Small intestine (tissue), 7 donors: ENCODE measurements at regions not wholly inside any gene's neighbourhood (a gene's known extent, or its start where the extent isn't known, plus 50 kb on each side); places are given as distances from the start of the nearest gene placed in this dataset.
"Not testable (repeated sequence)": the region's sequence is repeated elsewhere in the genome, so short reads cannot be mapped to it uniquely, and the experiment has no call there.

ENCODE experiments used
- DNase-seq, 2 donors: peaks; one replicate each; pipeline versions ENCODE4 v3.0.0 to v3.0.0-alpha.2; 2013
- FAIRE-seq: peaks from 2 replicates; lab custom pipeline; 2012; peaks lifted over from hg19 to GRCh38; lab: Jason Lieb, UNC
- H3K27ac ChIP-seq, 3 donors: one replicate each; pipeline ENCODE4 v1.5.1; 2013; ENCODE audit warnings: low read length in 2 of 3, mild to moderate bottlenecking in 2 of 3, control low read depth in 1 of 3, inconsistent platforms in 1 of 3, low read depth in 1 of 3, moderate library complexity in 1 of 3
- H3K27me3 ChIP-seq, 3 donors: one replicate each; pipeline ENCODE4 v1.6.1; 2013; ENCODE audit warnings: low read length in 3 of 3, inconsistent platforms in 1 of 3; ENCODE audit not compliant: control insufficient read depth in 3 of 3, insufficient read depth in 3 of 3
- H3K36me3 ChIP-seq, 3 donors: one replicate each; pipeline ENCODE4 v1.6.1; 2013; ENCODE audit warnings: low read length in 3 of 3, inconsistent platforms in 1 of 3, low read depth in 1 of 3, mild to moderate bottlenecking in 1 of 3, moderate library complexity in 1 of 3; ENCODE audit not compliant: control insufficient read depth in 3 of 3, insufficient read depth in 2 of 3
- H3K4me1 ChIP-seq, 3 donors: one replicate each; pipeline ENCODE4 v1.6.1; 2013; ENCODE audit warnings: low read length in 2 of 3, inconsistent platforms in 1 of 3, low read depth in 1 of 3, mild to moderate bottlenecking in 1 of 3, moderate library complexity in 1 of 3; ENCODE audit not compliant: control insufficient read depth in 3 of 3, insufficient read depth in 2 of 3
- H3K4me3 ChIP-seq, 3 donors: one replicate each; pipeline ENCODE4 v1.5.1; 2013; ENCODE audit warnings: low read length in 3 of 3, control low read depth in 1 of 3, inconsistent platforms in 1 of 3, low read depth in 1 of 3, mild to moderate bottlenecking in 1 of 3, moderate library complexity in 1 of 3
- H3K9me3 ChIP-seq, 2 donors: one replicate each; pipeline ENCODE4 v1.6.1; 2013; ENCODE audit warnings: low read depth in 1 of 2, low read length in 1 of 2; ENCODE audit not compliant: control insufficient read depth in 2 of 2, insufficient read depth in 1 of 2
- WGBS, 3 donors: extraction: QIAGEN DNeasy Blood & Tissue Kit; methylation state at CpG; one replicate each; pipeline ENCODE4 v1.1.7; 2013; 5-methylcytosine and 5-hydroxymethylcytosine counted together
- donor health status: healthy with polysubstance abuse.
- donor health status: control.
- donor health status: control.
- donor health status: Bipolar disorder and iron deficiency.
- donor health status: healthy.

DNA sequence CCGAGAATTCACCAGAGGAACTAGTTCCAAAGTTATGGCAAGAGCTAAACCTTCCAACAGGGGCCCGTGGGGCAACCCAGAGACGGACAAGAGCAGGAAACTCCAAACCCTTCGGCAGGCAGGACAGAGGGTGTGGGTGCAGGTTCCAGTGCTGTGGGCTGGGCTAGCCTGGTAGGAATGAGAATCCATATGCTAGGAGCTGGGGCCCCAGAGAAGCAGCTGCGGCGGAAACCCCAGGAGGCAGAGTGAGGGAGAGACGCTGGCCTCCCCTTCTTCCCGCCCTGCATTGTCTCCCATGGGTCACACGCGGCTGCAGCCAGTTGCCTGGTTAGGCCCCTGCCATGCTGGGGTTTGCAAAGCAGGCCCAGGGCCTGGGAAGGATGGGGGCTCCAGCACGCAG is 126.2 kb upstream of the ALDH3B2 start:
- H3K27me3 ChIP-seq, H3K4me1 ChIP-seq, FAIRE-seq, H3K4me3 ChIP-seq, H3K27ac ChIP-seq, H3K9me3 ChIP-seq, DNase-seq: not testable (repeated sequence)
- WGBS, 3 donors = 90 to 93% (median 90%) methylated on average over 9 to 11 of the region's 11 CpGs
- peaks cover 0 to 11% (median 0%) of the 10 kb centered on the region in 3 donors for H3K36me3 ChIP-seq

DNA sequence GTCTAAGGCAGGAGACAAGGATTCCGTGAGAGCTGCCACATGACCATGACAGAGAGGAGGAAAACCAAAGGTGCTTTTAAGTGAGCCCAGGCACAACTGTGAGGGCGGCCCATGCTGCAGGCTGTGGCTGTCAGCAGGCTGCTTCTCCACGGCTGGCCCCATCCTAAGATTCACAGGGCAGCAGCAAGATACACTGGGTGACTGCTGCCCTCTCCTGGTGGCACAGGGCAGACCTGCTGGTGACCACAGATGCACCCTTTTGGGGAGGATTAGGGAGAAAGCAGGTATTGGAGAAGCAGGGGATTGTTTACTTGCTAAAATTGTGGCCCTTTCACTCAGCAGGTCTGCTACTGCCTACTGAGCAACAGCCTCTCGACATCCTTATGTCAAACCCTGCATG is 125.4 kb upstream of the ALDH3B2 start:
- DNase-seq, H3K4me1 ChIP-seq, H3K27ac ChIP-seq, H3K4me3 ChIP-seq, H3K27me3 ChIP-seq, FAIRE-seq, H3K9me3 ChIP-seq: not testable (repeated sequence)
- peaks cover 0 to 11% (median 0%) of the 10 kb centered on the region in 3 donors for H3K36me3 ChIP-seq
- WGBS, 3 donors = 26 to 31% (median 29%) methylated on average over 3 to 4 of the region's 4 CpGs

DNA sequence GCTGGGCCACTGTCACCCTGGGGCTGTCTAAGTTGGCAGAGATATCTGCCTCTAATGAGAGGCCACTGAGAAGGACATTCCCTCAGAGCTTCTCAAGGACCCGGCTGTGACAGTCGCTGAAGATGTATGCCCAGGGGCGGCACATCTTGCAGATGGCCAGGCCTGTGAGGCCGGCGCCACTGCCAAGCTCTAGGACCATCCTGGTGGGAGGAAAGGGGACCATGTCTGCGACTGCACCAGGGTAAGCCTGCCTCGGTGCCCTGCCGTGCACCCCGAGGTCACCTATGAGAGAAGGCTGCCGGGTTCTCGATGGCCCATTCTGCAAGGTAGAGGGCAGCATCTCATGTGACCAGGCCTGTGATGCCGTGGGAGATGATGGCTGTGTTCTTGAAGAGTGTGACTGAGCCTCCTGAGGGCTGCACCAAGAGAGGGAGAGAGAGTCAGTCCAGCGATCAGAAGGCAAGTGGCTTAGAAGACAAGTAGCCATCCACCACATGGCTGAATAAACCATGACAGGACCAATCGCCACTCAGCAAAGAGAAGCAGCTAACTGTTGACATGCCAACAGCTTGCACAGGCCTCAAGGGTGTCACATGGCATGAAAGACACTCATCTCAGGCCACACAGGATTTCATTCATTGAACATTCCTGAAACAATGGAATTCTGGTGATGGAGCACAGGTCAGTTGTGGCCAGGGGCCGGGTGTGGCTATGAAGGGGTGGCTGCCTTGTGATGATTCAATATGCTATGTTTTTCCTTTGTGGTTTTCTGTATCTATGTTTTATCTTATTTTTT is 123.5 kb upstream of the ALDH3B2 start:
- H3K27ac ChIP-seq, FAIRE-seq, H3K27me3 ChIP-seq, H3K9me3 ChIP-seq, H3K4me1 ChIP-seq, DNase-seq, H3K4me3 ChIP-seq: not testable (repeated sequence)
- 88 to 97% (median 93%) methylated on average over 14 to 15 of the region's 15 CpGs for WGBS, 3 donors
- H3K36me3 ChIP-seq = peaks cover 0 to 11% (median 0%) of the 10 kb centered on the region in 3 donors

DNA sequence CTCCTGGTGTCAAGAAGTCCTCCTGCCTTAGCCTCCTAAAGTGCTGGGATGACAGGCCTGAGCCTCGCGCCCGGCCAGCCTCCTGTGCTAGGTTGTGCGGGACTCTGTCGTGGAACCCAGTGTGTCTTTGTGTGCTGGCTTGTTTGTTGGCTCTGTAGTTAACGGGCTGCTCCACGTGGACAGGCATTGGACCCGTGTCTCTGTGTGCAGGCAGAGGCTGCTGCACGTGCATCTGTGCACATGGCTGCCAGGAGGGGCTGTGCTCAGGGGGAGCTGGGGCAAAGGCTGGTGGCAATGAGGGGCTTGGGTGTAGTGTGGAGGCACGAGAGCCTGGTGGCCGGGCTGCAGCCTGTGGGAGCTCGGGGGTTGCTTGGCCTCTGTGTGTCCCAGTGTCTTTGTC is 121.3 kb upstream of the ALDH3B2 start:
- no peak overlapping the region for H3K27ac ChIP-seq
- H3K36me3 ChIP-seq = peaks cover 0 to 8% (median 0%) of the 10 kb centered on the region in 3 donors
- WGBS, 3 donors = 90 to 94% (median 93%) methylated on average over 12 of the region's 12 CpGs
- DNase-seq (no peak), FAIRE-seq (no peak)
- H3K4me1 ChIP-seq = no peaks in the 10 kb centered on the region
- no peaks in the 10 kb centered on the region for H3K27me3 ChIP-seq
- no peak overlapping the region for H3K4me3 ChIP-seq
- H3K9me3 ChIP-seq = no peaks in the 10 kb centered on the region

DNA sequence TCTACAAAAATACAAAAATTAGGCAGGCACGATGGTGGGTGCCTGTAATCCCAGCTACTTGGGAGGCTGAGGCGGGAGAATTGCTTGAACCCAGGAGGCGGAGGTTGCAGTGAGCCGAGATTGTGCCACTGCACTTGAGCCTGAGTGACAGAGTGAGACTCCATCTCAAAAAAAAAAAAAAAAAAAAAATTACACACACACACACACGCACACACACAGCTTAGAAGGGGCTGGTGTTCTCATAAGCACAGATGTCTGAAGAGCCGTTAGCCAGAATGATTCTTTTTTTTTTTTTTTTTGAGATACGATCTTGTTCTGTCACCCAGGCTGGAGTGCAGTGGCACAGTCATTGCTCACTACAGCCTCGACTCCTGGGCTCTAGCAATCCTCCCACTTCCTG is 119.3 kb upstream of the ALDH3B2 start:
- not testable (repeated sequence) for H3K4me1 ChIP-seq, H3K4me3 ChIP-seq, H3K27ac ChIP-seq, FAIRE-seq, H3K27me3 ChIP-seq, H3K36me3 ChIP-seq, H3K9me3 ChIP-seq, DNase-seq
- WGBS, 3 donors = 67 to 74% (median 69%) methylated on average over 3 to 6 of the region's 8 CpGs

DNA sequence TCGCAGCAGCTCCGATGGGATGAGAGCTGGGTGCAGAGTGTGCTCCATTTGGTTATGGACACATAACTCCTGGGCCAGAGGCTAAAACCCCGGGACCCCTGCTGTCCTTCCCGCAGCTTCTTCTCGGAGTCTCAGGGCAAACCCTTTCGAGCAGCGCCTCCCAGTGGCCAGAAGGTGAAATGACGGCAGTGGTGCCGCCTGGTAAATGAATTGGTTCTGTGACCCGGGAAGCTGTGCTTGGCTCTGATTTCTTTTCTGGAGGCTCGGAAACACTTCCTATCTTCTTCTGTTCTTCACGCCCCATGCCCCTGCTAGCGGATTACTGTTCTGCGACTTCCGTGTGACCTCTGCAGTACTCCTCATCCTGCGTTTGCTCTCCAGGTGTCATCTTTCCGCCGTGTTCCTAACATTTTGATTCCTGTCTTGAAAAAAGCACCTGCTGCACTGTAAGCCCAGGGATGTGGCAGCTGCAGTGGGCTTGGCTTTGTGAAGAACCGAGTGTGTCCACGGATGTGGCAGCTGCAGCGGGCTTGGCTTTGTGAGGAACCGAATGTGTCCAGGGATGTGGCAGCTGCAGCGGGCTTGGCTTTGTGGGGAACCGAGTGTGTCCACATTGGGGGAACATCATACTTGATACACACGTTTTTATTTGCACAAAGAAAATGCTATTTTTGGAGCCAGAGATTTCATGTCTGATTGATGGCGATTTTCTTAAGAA is 118.0 kb upstream of the ALDH3B2 start:
- 22 to 28% (median 26%) methylated on average over 24 to 26 of the region's 26 CpGs for WGBS, 3 donors
- H3K4me3 ChIP-seq, H3K9me3 ChIP-seq, H3K27ac ChIP-seq, FAIRE-seq, DNase-seq, H3K27me3 ChIP-seq, H3K36me3 ChIP-seq, H3K4me1 ChIP-seq: not testable (repeated sequence)

DNA sequence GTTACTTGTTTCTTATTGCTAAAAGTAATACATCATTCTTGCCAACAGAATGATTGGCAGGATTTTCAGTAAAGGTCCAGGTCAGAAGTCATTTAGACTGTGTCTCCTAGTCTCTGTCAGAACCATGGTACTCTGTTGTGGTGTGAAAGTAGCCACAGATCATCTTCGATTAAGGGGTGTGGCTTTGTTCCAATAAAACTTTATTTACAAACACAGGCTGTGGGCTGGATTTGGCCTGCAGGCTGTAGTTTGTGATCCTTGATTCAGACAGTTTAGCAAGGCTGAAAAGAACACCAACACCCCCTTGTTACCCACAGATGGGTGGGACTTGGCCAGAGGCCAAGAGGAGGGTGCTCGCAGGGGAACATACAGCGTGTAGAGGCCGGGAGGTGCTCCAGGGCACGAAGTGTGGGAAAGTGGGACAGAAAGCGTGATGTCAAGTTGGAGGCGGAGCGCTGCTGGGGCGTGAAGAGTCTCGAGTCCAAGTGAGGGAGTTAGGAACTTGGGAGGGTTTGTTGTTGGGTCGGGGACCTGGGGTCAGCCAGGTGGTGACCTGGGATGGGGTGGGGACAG is 117.3 kb upstream of the ALDH3B2 start:
- H3K36me3 ChIP-seq, H3K27me3 ChIP-seq, H3K9me3 ChIP-seq, H3K4me3 ChIP-seq, FAIRE-seq, DNase-seq, H3K27ac ChIP-seq, H3K4me1 ChIP-seq: not testable (repeated sequence)
- WGBS, 3 donors = 38 to 50% (median 39%) methylated on average over 11 of the region's 11 CpGs

DNA sequence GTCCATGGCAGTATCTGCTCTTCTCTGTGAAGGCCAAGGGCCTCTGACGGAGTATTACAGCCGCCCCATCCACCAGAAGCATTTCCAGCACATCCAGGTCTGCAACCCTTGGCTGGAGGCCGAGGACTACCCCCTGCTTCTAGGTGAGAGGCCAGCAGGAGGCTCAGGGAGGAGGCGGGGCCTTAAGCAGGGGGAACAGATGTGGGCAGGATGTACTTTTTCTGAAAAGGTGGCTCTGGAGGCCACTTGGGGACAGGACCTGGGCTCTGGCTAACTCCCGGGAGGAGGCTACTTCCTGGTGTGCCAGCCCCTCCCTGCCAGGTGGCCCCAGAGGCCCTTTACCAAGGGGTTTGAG is 113.9 kb upstream of the ALDH3B2 start:
- H3K36me3 ChIP-seq, H3K27me3 ChIP-seq, DNase-seq, FAIRE-seq, H3K4me1 ChIP-seq, H3K9me3 ChIP-seq, H3K4me3 ChIP-seq: not testable (repeated sequence)
- H3K27ac ChIP-seq = peak overlapping the region in 1 of 3 donors; percentile 45
- 16 to 36% (median 27%) methylated on average over 5 of the region's 5 CpGs for WGBS, 3 donors
